ENCODE measurements at regions not wholly inside any gene's neighbourhood (a gene's known extent, or its start where the extent isn't known, plus 50 kb on each side); places are given as distances from the start of the nearest gene placed in this dataset.

DNA sequence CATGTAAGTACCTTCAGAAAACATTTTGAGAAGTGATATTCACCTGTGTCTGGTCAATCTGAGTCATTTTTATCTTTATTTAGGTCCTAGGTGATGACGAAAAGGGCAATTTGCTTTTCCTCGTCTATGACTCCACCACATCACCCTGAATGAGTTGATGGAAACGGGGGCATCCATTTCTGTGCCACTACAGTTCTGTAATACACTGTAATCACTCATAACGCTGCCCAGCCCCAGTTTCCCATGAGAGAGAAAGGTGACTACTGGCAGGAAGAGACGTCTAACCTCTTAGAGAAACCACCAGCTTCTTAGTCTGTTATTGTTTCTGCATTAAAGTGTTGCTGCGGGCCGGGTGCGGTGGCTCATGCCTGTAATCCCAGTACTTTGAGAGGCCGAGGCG, 205.3 kb upstream of the MKLN1 start:
- ChIA-PET CTCF (interaction anchor here (0.6 to 5.9 kb wide), 5 partner anchors 9 to 1008 kb away, joined by 3 to 63 read pairs (median 3); partner anchors contain the start of gene MKLN1), POLR2A (interaction anchor here (0.6 to 3.0 kb wide), 3 partner anchors 11 to 182 kb away, joined by 3 to 41 read pairs (median 4); no protein-coding TSS in a partner anchor)
- TF ChIP-seq, protein P1, sequence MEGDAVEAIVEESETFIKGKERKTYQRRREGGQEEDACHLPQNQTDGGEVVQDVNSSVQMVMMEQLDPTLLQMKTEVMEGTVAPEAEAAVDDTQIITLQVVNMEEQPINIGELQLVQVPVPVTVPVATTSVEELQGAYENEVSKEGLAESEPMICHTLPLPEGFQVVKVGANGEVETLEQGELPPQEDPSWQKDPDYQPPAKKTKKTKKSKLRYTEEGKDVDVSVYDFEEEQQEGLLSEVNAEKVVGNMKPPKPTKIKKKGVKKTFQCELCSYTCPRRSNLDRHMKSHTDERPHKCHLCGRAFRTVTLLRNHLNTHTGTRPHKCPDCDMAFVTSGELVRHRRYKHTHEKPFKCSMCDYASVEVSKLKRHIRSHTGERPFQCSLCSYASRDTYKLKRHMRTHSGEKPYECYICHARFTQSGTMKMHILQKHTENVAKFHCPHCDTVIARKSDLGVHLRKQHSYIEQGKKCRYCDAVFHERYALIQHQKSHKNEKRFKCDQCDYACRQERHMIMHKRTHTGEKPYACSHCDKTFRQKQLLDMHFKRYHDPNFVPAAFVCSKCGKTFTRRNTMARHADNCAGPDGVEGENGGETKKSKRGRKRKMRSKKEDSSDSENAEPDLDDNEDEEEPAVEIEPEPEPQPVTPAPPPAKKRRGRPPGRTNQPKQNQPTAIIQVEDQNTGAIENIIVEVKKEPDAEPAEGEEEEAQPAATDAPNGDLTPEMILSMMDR (IDR thresholded peaks at IDR 0.05; ENCODE audit: control extremely low read depth, extremely low read depth, low read depth, missing control alignments), result no peak
- DNase-seq (ENCODE audit: extremely low spot score), result no peak

DNA sequence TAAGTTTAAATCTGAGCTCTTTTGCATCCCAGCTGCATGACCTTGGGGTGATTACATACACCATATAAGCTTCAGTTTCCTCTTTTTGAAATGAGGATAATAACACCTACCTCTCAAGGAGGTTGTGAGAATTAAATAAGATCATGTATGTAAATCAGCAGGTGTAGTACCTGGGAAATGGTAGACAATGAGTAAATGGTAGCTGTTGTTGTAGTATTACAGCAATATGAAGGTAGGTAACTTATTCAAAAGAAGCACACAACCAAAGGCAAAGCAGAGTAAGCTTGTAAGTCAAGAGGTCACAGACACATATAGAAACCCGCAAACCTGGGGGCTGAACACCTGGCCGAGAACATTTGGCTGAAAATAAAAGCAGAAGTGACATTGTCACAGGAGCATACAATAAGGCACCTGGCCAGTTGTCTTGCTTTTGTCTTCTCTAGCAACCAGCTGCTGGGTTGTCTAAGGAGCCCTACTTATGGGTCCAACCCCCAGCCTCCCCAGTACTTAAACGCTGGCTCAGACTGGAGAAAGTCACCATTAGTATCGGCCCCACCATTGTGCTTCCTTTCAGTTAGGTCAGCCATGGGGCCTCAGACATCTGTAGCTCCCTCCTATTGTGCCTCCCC, 203.6 kb upstream of the MKLN1 start:
- ChIA-PET CTCF (interaction anchor here (0.8 to 5.9 kb wide), 13 partner anchors 9 to 262 kb away, joined by 3 to 63 read pairs (median 3); no protein-coding TSS in a partner anchor), POLR2A (interaction anchor here (0.8 to 3.0 kb wide), 5 partner anchors 13 to 107 kb away, joined by 4 to 41 read pairs (median 6); no protein-coding TSS in a partner anchor)
- peak; percentile 82 for DNase-seq (ENCODE audit: extremely low spot score)
- TF ChIP-seq, protein P1 (IDR thresholded peaks at IDR 0.05; ENCODE audit: control extremely low read depth, extremely low read depth, low read depth, missing control alignments), result no peak

DNA sequence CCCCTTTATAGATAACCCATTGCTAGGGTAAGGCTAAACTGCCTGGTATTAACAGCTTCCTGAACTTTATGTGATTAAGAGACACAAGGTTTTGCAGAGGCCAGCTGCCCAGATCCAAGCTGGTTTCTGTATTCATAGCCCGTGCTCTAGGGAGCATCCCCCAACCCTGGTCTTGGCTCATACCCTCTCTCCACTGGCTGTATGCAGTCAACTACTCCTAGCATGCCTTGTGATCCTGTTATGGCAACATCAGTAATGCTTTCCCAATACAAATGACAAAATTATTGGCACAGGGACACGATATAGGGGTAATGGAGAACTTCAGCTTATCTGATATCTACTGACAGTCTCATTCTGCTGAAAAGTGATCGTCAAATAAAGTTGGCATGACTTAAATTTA, 202.8 kb upstream of the MKLN1 start:
- CTCF ChIA-PET, result interaction anchor here (1.1 to 5.9 kb wide), 7 partner anchors 10 to 228 kb away, joined by 3 to 63 read pairs (median 4); no protein-coding TSS in a partner anchor
- POLR2A ChIA-PET, result interaction anchor here (0.8 to 3.0 kb wide), 4 partner anchors 14 to 25 kb away, joined by 4 to 41 read pairs (median 16); no protein-coding TSS in a partner anchor
- TF ChIP-seq, protein P1 (IDR thresholded peaks at IDR 0.05; ENCODE audit: control extremely low read depth, extremely low read depth, low read depth, missing control alignments), result no peak
- DNase-seq (ENCODE audit: extremely low spot score), result no peak

DNA sequence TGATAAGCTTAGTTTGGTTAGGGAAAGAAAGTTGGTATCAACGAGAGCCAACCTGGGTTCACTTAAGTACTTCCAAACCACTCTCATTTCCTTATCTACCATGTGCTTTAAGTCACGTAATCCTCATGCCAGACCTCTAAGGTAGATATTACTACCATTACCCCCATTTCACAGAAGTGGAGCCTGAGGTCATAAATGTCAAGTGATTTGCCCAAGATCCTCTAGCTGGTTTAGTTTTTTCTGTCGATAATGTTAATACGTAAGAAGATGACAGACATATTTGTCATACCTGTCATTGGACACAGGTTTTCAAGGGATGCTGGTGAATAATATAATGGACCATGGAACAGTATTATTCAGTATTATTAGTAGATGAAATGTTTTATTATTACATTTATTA, 197.4 kb upstream of the MKLN1 start:
- TF ChIP-seq, protein P1 (IDR thresholded peaks at IDR 0.05; ENCODE audit: control extremely low read depth, extremely low read depth, low read depth, missing control alignments), result no peak
- DNase-seq (ENCODE audit: extremely low spot score), result no peak
- ChIA-PET CTCF (interaction anchor here (1.4 kb wide), 2 partner anchors 8 to 9 kb away, joined by 4 read pairs; no protein-coding TSS in a partner anchor), POLR2A (no interaction called here)

DNA sequence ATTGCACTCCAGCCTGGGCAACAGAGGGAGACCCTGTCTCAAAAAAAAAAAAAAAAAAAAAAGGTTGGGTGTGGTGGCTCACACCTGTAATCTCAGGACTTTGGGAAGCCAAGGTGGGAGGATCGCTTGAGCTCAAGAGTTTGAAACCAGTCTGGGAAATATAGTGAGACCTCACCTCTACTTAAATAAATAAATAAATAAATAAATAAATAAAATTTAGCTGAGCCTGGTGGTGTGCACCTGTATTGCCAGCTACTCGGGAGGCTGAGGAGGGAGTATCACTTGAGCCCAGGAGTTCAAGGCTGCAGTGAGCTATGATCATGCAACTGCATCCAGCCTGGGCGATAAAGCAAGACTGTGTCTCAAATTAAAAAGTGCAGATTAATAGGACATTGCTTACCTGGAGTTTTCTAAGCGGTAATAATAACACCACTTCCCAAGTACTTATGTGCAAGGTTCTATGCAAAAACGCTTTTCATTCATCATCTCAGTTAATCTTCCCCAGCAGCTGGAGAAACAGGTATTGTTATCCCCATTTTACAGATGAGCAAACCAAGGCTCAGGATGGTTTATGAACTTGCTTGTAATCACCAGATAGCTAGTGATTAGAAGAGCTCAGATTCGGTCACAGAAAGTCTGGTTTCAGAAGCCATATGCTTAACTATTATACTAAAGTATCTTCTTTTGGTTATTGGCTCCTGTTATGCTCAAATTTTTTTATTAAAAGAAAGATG, 196.5 kb upstream of the MKLN1 start:
- no peak for DNase-seq (ENCODE audit: extremely low spot score)
- TF ChIP-seq, protein P1 (IDR thresholded peaks at IDR 0.05; ENCODE audit: control extremely low read depth, extremely low read depth, low read depth, missing control alignments), result no peak
- POLR2A ChIA-PET, result no interaction called here
- CTCF ChIA-PET, result interaction anchor here (1.4 kb wide), 2 partner anchors 8 to 9 kb away, joined by 4 read pairs; no protein-coding TSS in a partner anchor

DNA sequence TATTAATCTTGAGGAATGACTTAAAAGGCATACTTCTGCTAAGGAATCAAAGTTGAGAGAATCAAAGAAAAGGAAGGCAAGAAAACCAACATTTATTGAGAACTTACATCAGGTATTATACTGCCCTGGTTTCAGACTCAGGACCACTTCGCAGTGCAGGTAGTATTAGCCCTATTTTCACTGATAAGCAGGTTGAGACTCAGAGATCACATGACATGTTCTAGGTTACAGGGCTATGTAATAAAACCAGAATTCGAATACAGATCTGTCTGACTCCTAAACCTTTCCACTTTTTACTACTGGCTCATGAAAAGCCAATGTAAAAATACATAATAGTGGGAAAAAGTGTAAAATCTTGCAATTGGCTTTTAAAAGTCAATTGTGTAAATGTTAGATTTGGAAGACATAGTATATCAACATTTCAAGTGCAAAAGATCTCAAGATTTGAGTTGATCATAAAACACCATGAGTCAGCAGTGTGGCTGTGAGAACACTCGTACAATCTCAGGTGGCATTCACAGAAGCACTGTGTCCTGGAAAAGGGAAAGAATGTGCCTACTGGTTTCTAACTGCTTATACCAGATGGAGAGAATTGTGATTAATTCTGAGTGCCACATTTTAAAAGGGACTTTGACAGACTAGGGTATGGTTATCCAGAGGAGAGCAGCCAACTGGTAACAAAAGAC, 195.8 kb upstream of the MKLN1 start:
- TF ChIP-seq, protein P1 (IDR thresholded peaks at IDR 0.05; ENCODE audit: control extremely low read depth, extremely low read depth, low read depth, missing control alignments), result no peak
- ChIA-PET CTCF (interaction anchor here (1.4 kb wide), 1 partner anchor 10 kb away, joined by 4 read pairs; no protein-coding TSS in a partner anchor), POLR2A (no interaction called here)
- no peak for DNase-seq (ENCODE audit: extremely low spot score)
